ENCODE measurements at regions not wholly inside any gene's neighbourhood (a gene's known extent, or its start where the extent isn't known, plus 50 kb on each side); places are given as distances from the start of the nearest gene placed in this dataset.

DNA sequence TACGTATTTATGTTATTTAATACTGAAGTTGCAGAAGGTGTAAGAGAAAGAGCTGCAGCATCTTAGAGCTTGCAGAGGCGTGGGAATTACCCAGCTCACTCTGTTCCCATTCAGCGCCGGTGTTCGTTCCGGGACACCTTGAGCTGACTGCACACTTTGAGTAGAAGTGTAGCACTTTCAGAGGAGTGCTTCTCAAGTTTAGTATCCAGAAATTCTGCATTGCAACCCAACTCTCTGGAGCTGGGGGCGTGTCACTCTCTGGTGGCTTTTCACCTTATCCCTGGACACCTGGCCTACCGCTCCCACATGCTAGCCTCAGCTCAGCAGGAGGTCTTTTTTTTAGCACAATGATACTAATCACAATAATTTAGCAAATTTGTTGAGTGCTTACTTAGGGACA, 66.4 kb upstream of the SHH start:
- intact Hi-C loops (cut with micrococcal nuclease) (no loop called here), in situ Hi-C loops (cut with MboI; ENCODE audit: low sequenced_read_pairs) (no loop called here), dilution Hi-C loops (cut with HindIII; ENCODE audit: low sequenced_read_pairs, unreplicated experiment) (no loop called here)
- H3K4me2 ChIP-seq (ENCODE audit: low read depth, low read length): no peak overlapping the region
- no peaks in the 10 kb centered on the region for H3K36me3 ChIP-seq (ENCODE audit: control insufficient read depth, insufficient read depth, low read length)
- H2AK9ac ChIP-seq (replicated peaks; ENCODE audit: low read depth, low read length, poor library complexity): no peak overlapping the region
- H3K56ac ChIP-seq (ENCODE audit: extremely low read depth, insufficient read depth, low read length): no peak overlapping the region
- no peak overlapping the region for H2AFZ ChIP-seq (replicated peaks; ENCODE audit: low read length, poor library complexity)
- no peak for ATAC-seq (ENCODE audit: low read depth)
- H2BK120ac ChIP-seq (ENCODE audit: low read depth, low read length): no peak overlapping the region
- H2AK5ac ChIP-seq (ENCODE audit: low read depth, low read length): no peak overlapping the region
- no peak overlapping the region for H3K4me3 ChIP-seq (ENCODE audit: insufficient read depth, low read depth, low read length)
- no peak overlapping the region for H2BK20ac ChIP-seq (ENCODE audit: low read depth, low read length)
- no peak overlapping the region for H3K27ac ChIP-seq (ENCODE audit: insufficient read depth, low read length)
- H4K91ac ChIP-seq (ENCODE audit: insufficient read depth, low read depth, low read length): no peak overlapping the region
- ChIA-PET POLR2A (ENCODE audit: unreplicated experiment) (no interaction called here), CTCF (no interaction called here)
- H3K27me3 ChIP-seq (ENCODE audit: control insufficient read depth, insufficient read depth, low read length): no peaks in the 10 kb centered on the region
- no peak overlapping the region for H3K23ac ChIP-seq (ENCODE audit: low read depth, low read length)
- H4K8ac ChIP-seq (ENCODE audit: low read depth in 2 of 2, low read length in 2 of 2): no peak overlapping the region
- no peak overlapping the region for H2BK15ac ChIP-seq (ENCODE audit: low read depth, low read length)
- peaks cover 10% of the 10 kb centered on the region for H3K9me3 ChIP-seq (ENCODE audit: control insufficient read depth, insufficient read depth, low read length)
- 60% methylated on average over 1 of the region's 8 CpGs; no CpG with 5 or more reads in 1 of the 2 experiments for WGBS, 2 experiments (ENCODE audit: extremely low coverage in 2 of 2, insufficient read length in 1 of 2)
- no peaks in the 10 kb centered on the region for H3K9me1 ChIP-seq (ENCODE audit: insufficient read depth, low read length)
- TF ChIP-seq CHD1 (IDR thresholded peaks at IDR 0.05; ENCODE audit: low read depth, low read length) (no peak), CEBPB (IDR thresholded peaks at IDR 0.05; ENCODE audit: low read depth, low read length) (no peak), BHLHE40 (IDR thresholded peaks at IDR 0.05; ENCODE audit: low read depth, low read length) (no peak), POLR2A (IDR thresholded peaks at IDR 0.05; ENCODE audit: low read depth, low read length) (no peak), RCOR1 (IDR thresholded peaks at IDR 0.05; ENCODE audit: insufficient replicate concordance, low read length) (no peak), MAZ (IDR thresholded peaks at IDR 0.05; ENCODE audit: borderline replicate concordance, low read depth, low read length) (no peak)
- TF ChIP-seq, protein P1, sequence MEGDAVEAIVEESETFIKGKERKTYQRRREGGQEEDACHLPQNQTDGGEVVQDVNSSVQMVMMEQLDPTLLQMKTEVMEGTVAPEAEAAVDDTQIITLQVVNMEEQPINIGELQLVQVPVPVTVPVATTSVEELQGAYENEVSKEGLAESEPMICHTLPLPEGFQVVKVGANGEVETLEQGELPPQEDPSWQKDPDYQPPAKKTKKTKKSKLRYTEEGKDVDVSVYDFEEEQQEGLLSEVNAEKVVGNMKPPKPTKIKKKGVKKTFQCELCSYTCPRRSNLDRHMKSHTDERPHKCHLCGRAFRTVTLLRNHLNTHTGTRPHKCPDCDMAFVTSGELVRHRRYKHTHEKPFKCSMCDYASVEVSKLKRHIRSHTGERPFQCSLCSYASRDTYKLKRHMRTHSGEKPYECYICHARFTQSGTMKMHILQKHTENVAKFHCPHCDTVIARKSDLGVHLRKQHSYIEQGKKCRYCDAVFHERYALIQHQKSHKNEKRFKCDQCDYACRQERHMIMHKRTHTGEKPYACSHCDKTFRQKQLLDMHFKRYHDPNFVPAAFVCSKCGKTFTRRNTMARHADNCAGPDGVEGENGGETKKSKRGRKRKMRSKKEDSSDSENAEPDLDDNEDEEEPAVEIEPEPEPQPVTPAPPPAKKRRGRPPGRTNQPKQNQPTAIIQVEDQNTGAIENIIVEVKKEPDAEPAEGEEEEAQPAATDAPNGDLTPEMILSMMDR (conservative IDR thresholded peaks at IDR 0.05; ENCODE audit: low read depth, low read length): no peak
- no peak overlapping the region for H3K14ac ChIP-seq (replicated peaks; ENCODE audit: low read depth, low read length)
- DNase-seq: no peak
- no peak overlapping the region for H4K5ac ChIP-seq (ENCODE audit: low read depth, low read length)
- no peaks in the 10 kb centered on the region for H4K20me1 ChIP-seq (ENCODE audit: insufficient read depth, low read length)
- no peak overlapping the region for H3K18ac ChIP-seq (ENCODE audit: low read depth, low read length)
- no peak overlapping the region for H3K9ac ChIP-seq (ENCODE audit: low read depth, low read length)
- H3K4ac ChIP-seq (ENCODE audit: low read depth, low read length): no peak overlapping the region
- H3K79me1 ChIP-seq (ENCODE audit: low read depth in 1 of 2, low read length in 2 of 2): no peaks in the 10 kb centered on the region
- BruUV-seq (replicated peaks): no TSS peak
- no peak overlapping the region for H2BK5ac ChIP-seq (ENCODE audit: low read depth, low read length, poor library complexity, severe bottlenecking)
- peaks cover 11% of the 10 kb centered on the region for H3K4me1 ChIP-seq (ENCODE audit: control insufficient read depth, insufficient read depth, low read length)
